K562 (cell line): ENCODE measurements at regions not wholly inside any gene's neighbourhood (a gene's known extent, or its start where the extent isn't known, plus 50 kb on each side); places are given as distances from the start of the nearest gene placed in this dataset.

Experiments used
- ATAC-seq: fragments of 200-7000 bp; cut with Tn5 transposase; 3 replicates; pipeline ENCODE4 v1.9.1; 2020; ENCODE audit warnings: moderate library complexity
- BruUV-seq: library from RNA; stranded (reverse); fragments of 400-500 nt; replicated peaks from 2 replicates; lab custom pipeline; 2021; lab: Mats Ljungman, UMichigan
- CTCF ChIA-PET: fragments of 300-600 bp; formaldehyde crosslinking; extraction: SDS; loops from one replicate; lab custom pipeline; 2021; ENCODE audit warnings: low intra/inter-chr PET ratio; lab: Yijun Ruan, JAX
- POLR2A ChIA-PET: fragments of 300-600, 350-650 bp; sonication (Branson Sonifier 250); formaldehyde crosslinking; extraction: SDS; loops from one replicate; lab custom pipeline; 2021; ENCODE audit warnings: antibody characterized with exemption, inconsistent platforms; lab: Yijun Ruan, JAX
- DNase-seq, 4 experiments: peaks; one replicate each; pipeline versions ENCODE4 v3.0.0 to v3.0.0-alpha.2; 2011 to 2018; ENCODE audit warnings: low spot score in 3 of 4, mixed read lengths in 3 of 4; ENCODE audit errors: extremely low read depth in 1 of 4
- FAIRE-seq: peaks from 2 replicates; lab custom pipeline; 2011; peaks lifted over from hg19 to GRCh38; lab: Jason Lieb, UNC
- H2AFZ ChIP-seq: 2 replicates; pipeline ENCODE4 v1.6.0; 2011; ENCODE audit warnings: low read depth, low read length, control low read depth, inconsistent platforms
- H3K27ac ChIP-seq: fragments of 200-600 bp; 3 replicates; pipeline ENCODE4 v1.8.0; 2011; ENCODE audit warnings: low read depth, mild to moderate bottlenecking, control low read depth, inconsistent platforms, low read length, moderate library complexity, mixed read lengths; ENCODE audit errors: extremely low read depth
- H3K27me3 ChIP-seq, 2 experiments: fragments of 300-600 bp in 1 of 2; 2 replicates in 1 of 2; 3 replicates in 1 of 2; pipeline versions ENCODE4 v1.6.0 to v1.8.0; 2011; ENCODE audit warnings: inconsistent platforms in 2 of 2, low read length in 2 of 2, mild to moderate bottlenecking in 1 of 2, mixed read lengths in 1 of 2, moderate library complexity in 1 of 2; ENCODE audit not compliant: control insufficient read depth in 2 of 2, insufficient read depth in 2 of 2
- H3K36me3 ChIP-seq: fragments of 300-600 bp; 3 replicates; pipeline ENCODE4 v1.8.0; 2011; ENCODE audit warnings: mild to moderate bottlenecking, low read length, inconsistent platforms; ENCODE audit not compliant: control insufficient read depth, insufficient read depth
- H3K4me1 ChIP-seq, 2 experiments: fragments of 200-600 bp in 1 of 2; replicated peaks in 1 of 2; 2 replicates in 1 of 2; 3 replicates in 1 of 2; pipeline versions ENCODE4 v1.5.1 to v1.8.0; 2011; ENCODE audit warnings: inconsistent platforms in 2 of 2, low read length in 2 of 2, mild to moderate bottlenecking in 1 of 2, mixed read lengths in 1 of 2, moderate library complexity in 1 of 2; ENCODE audit not compliant: control insufficient read depth in 2 of 2, insufficient read depth in 2 of 2
- H3K4me2 ChIP-seq: 2 replicates; pipeline ENCODE4 v1.6.1; 2011; ENCODE audit warnings: low read length, control low read depth, inconsistent platforms, mixed read lengths; ENCODE audit not compliant: insufficient read depth
- H3K4me3 ChIP-seq: fragments of 200-600 bp; sonication (generic), shearing (Covaris generic); 2 replicates; pipeline ENCODE4 v1.5.1; 2016; ENCODE audit warnings: control low read depth, inconsistent platforms
- H3K79me2 ChIP-seq: fragments of 200-600 bp; 3 replicates; pipeline ENCODE4 v1.8.0; 2011; ENCODE audit warnings: low read length, inconsistent platforms; ENCODE audit not compliant: control insufficient read depth, insufficient read depth
- H3K9ac ChIP-seq, 2 experiments: 2 replicates each; pipeline versions ENCODE4 v1.6.0 to v1.6.1; 2011; ENCODE audit warnings: low read depth in 2 of 2, low read length in 2 of 2, control low read depth in 1 of 2, inconsistent platforms in 1 of 2, mild to moderate bottlenecking in 1 of 2, mixed read lengths in 1 of 2; ENCODE audit not compliant: insufficient read depth in 1 of 2
- H3K9me1 ChIP-seq: one replicate; pipeline ENCODE4 v1.6.0; 2011; ENCODE audit warnings: inconsistent platforms, mild to moderate bottlenecking, low read length, moderate library complexity; ENCODE audit not compliant: control insufficient read depth, insufficient read depth
- H3K9me3 ChIP-seq: replicated peaks from 2 replicates; pipeline ENCODE4 v1.5.1; 2011; ENCODE audit warnings: low read depth, low read length, inconsistent platforms; ENCODE audit not compliant: control insufficient read depth, insufficient read depth
- H4K20me1 ChIP-seq: replicated peaks from 2 replicates; pipeline ENCODE4 v1.6.1; 2011; ENCODE audit warnings: low read length, inconsistent platforms, mixed read lengths; ENCODE audit not compliant: control insufficient read depth, insufficient read depth
- CEBPG ChIP-seq, 3 experiments: fragments of 200-800 bp in 1 of 3; sonication (Bioruptor generic) in 1 of 3; sonication (generic) in 1 of 3; formaldehyde crosslinking in 1 of 3; IDR thresholded peaks in 2 of 3; conservative IDR thresholded peaks in 1 of 3; 2 replicates each; pipeline versions ENCODE4 v1.6.1 to v1.8.0; 2016 to 2022; ENCODE audit warnings: missing compliant biosample characterization in 2 of 3, missing genetic modification characterization in 2 of 3, mild to moderate bottlenecking in 1 of 3, missing genetic modification reagents in 1 of 3
- GTF3C2 ChIP-seq: IDR thresholded peaks from 3 replicates; pipeline ENCODE4 v1.6.1; 2011; ENCODE audit warnings: borderline replicate concordance, mild to moderate bottlenecking, moderate library complexity; ENCODE audit not compliant: insufficient read length; ENCODE audit errors: extremely low read depth
- HDAC3 ChIP-seq: fragments of 450-650 bp; IDR thresholded peaks from 2 replicates; pipeline ENCODE4 v1.6.1; 2018; ENCODE audit warnings: borderline replicate concordance, mild to moderate bottlenecking, moderate library complexity; ENCODE audit not compliant: partially characterized antibody
- KLF16 ChIP-seq: IDR thresholded peaks from 2 replicates; pipeline ENCODE4 v1.6.1; 2016; ENCODE audit warnings: antibody characterized with exemption
- LARP7 ChIP-seq: fragments of 450-650 bp; IDR thresholded peaks from 2 replicates; pipeline ENCODE4 v1.6.1; 2016
- LCOR ChIP-seq: sonication (generic); formaldehyde crosslinking; IDR thresholded peaks from 2 replicates; pipeline ENCODE4 v1.8.0; 2022; ENCODE audit warnings: mild to moderate bottlenecking, missing genetic modification reagents
- NELFE ChIP-seq: IDR thresholded peaks from 2 replicates; pipeline ENCODE4 v1.6.1; 2011; ENCODE audit warnings: mild to moderate bottlenecking; ENCODE audit not compliant: insufficient read depth, insufficient read length
- NFE2L1 ChIP-seq: fragments of 450-650 bp; IDR thresholded peaks from 2 replicates; pipeline ENCODE4 v1.6.1; 2016; ENCODE audit warnings: missing genetic modification characterization, low read depth, mild to moderate bottlenecking, missing compliant biosample characterization, moderate library complexity, borderline replicate concordance
- NFIX ChIP-seq: fragments of 250-450 bp; sonication (Bioruptor Pico); IDR thresholded peaks from 2 replicates; pipeline ENCODE4 v1.4.0; 2020; ENCODE audit warnings: low read depth, mild to moderate bottlenecking, moderate library complexity
- OTX1 ChIP-seq: fragments of 450-650 bp; formaldehyde crosslinking; IDR thresholded peaks from 2 replicates; pipeline ENCODE4 v1.4.0; 2022; ENCODE audit warnings: mild to moderate bottlenecking
- SAFB2 ChIP-seq: fragments of 200-400 bp; formaldehyde crosslinking; IDR thresholded peaks from 2 replicates; pipeline ENCODE4 v1.6.1; 2018; ENCODE audit warnings: borderline replicate concordance, low read length, low read depth, moderate library complexity; ENCODE audit not compliant: severe bottlenecking
- SRF ChIP-seq, 2 experiments: fragments of 250-450, 450-650 bp in 1 of 2; sonication (Bioruptor Pico) in 1 of 2; sonication (generic) in 1 of 2; formaldehyde crosslinking; IDR thresholded peaks; 2 replicates each; pipeline versions ENCODE4 v1.5.0 to v1.5.1; 2020 to 2022; ENCODE audit warnings: mild to moderate bottlenecking in 1 of 2, missing genetic modification reagents in 1 of 2
- WGBS: fragments of 100-300 bp; shearing (Covaris generic); methylation state at CpG from one replicate; pipeline ENCODE4 v1.1.6; 2016; ENCODE audit warnings: low coverage, mixed read lengths; ENCODE audit not compliant: insufficient coverage; ENCODE audit errors: missing lambda C conversion rate; 5-methylcytosine and 5-hydroxymethylcytosine counted together
- in situ Hi-C: fragments of 300-500 bp; cut with MboI; formaldehyde crosslinking; loops from 4 replicates; pipeline ENCODE4 v1.15.0; 2018; ENCODE audit warnings: inconsistent platforms, mixed read lengths
- intact Hi-C: fragments of 100-400 bp; cut with micrococcal nuclease; formaldehyde crosslinking; loops from 2 replicates; pipeline ENCODE4 v1.14.2; 2022

GRCh38 chr2:223269386-223269785 lies 217.4 kb downstream of the KCNE4 start:
- no peaks in the 10 kb centered on the region for H3K79me2 ChIP-seq
- no TSS peak for BruUV-seq
- ATAC-seq = no peak
- in situ Hi-C loops (no loop called here), intact Hi-C loops (no loop called here)
- no peak overlapping the region for H3K9ac ChIP-seq
- TF ChIP-seq NELFE (no peak), SRF (CRISPR knock-in tag; IDR thresholded peaks at IDR 0.05) (no peak), NFE2L1 (tag) (no peak), HDAC3 (no peak), OTX1 (no peak), GTF3C2 (no peak), SAFB2 (no peak), LCOR (no peak), NFIX (CRISPR knock-in tag) (no peak), CEBPG (CRISPR knock-in tag; IDR thresholded peaks at IDR 0.05) (no peak), CEBPG (tag; conservative IDR thresholded peaks at IDR 0.05 in 1 of 2, IDR thresholded peaks at IDR 0.05 in 1 of 2) (no peak), KLF16 (no peak), LARP7 (no peak)
- no peaks in the 10 kb centered on the region for H3K27me3 ChIP-seq
- FAIRE-seq = no peak
- H3K4me1 ChIP-seq = no peaks in the 10 kb centered on the region
- H3K4me2 ChIP-seq = no peak overlapping the region
- no peaks in the 10 kb centered on the region for H3K9me1 ChIP-seq
- H3K9me3 ChIP-seq = no peaks in the 10 kb centered on the region
- H3K27ac ChIP-seq = no peak overlapping the region
- DNase-seq = no peak
- ChIA-PET CTCF (no interaction called here), POLR2A (no interaction called here)
- H3K36me3 ChIP-seq = no peaks in the 10 kb centered on the region
- WGBS = 0% methylated on average over 1 of the region's 1 CpG
- no peak overlapping the region for H2AFZ ChIP-seq
- H3K4me3 ChIP-seq = no peak overlapping the region
- H4K20me1 ChIP-seq = no peaks in the 10 kb centered on the region
